ENCODE measurements at regions not wholly inside any gene's neighbourhood (a gene's known extent, or its start where the extent isn't known, plus 50 kb on each side); places are given as distances from the start of the nearest gene placed in this dataset.

DNA sequence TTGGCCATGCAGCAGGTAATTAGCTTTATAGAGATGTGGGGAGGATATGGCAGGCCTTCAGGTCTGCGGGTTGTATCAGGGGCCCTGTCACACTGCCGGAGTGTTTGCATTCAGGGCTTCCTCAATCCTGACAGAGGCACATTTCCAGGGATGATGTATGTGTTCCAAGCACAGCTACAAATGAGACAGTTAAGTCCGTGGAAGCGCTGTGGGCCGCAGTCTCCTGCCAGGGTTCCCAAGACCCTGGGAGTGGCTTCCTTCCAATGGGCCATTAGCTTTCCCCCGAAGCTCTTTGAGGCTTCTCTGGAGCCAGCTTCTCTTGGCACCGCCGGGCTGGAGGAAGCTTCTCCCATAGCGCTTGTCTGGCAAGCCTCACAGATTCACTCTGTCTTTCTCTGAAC lies 1524.7 kb upstream of the TMEM132C start:
- DNase-seq = no peak

- peak; percentile 88 for DNase-seq
Measured at GRCh38 chr12:126747530-126748149, 1519.3 kb upstream of the TMEM132C start.

DNA sequence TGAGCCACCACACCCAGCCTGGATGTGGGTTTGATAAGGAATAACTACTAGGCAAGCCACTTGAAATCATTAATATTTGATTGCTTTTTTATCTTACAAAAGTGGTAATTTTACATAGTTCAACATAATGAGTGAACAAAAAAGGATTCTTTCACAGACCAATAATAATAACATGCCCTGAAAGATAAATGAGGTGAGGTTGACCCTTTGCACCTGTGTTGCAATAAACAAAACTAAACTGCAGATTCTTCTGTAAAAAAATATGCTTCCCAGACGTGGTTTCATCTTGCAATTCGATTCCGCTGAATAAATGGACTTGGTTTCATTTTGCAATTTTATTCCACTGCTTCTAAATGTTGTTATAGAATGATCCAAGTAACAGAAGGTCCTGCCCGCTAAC lies 1514.9 kb upstream of the TMEM132C start:
- no peak for DNase-seq

GRCh38 chr12:126757326-126757725 lies 1509.6 kb upstream of the TMEM132C start:
- no peak for DNase-seq

DNA sequence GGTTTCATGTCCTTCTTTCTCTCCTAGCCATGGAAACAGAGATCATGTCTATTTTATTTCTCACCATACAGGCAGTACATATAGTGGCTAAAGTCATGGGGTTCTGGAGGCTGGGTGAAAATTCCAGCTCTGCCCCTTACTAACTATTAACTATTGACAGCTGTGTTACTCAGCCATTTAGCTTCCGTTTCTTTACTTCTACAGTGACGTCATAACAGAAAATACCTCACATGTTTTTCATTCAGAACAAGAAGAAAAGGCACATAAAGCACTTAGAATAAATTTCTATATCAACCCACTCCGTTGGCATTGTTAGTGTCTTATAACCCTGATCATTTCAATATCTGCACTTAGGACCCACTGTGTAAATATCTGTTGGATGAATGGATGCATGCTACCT lies 1506.9 kb upstream of the TMEM132C start:
- DNase-seq = no peak

GRCh38 chr12:126761420-126761819 lies 1505.5 kb upstream of the TMEM132C start:
- DNase-seq = no peak

DNA sequence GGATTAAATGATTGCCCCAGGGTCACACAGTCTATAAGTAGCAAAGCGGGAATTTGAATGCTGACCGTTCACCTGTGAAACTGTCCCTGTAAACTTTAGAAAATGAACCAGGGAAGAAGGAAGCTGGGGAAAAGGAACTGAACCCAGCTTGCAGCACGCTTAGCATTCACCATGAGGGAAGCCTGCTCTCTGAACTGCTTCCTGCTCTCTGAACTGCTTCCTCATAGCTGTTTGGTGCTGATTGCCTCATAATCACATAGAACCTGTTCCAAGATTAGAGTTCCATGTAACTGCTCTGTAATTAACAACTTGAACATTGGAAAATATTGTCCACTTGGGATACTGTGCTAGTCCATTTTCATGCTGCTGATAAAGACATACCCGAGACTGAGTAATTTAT lies 1504.8 kb upstream of the TMEM132C start:
- no peak for DNase-seq

GRCh38 chr12:126763359-126763758 lies 1503.6 kb upstream of the TMEM132C start:
- DNase-seq = no peak

GRCh38 chr12:126767334-126767733 lies 1499.6 kb upstream of the TMEM132C start:
- DNase-seq = no peak

DNA sequence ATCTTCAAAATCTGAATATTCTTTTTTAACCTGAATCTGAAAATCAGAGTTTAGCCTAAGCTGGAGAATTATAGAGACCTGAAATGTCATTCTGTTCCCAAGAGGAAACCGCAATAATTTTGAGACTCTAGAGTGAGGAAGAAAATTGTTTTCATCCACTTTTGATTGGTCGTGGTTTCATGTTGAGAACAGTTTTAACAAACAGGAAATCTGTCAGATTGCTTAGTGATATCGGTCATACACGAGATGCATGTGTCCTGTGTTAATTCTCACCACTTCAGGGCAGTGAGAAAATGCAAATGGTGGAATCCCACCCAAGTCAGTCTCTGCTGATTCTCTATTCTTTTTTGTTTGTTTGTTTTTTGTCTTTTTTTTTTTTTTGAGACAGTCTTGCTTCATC lies 1498.5 kb upstream of the TMEM132C start:
- DNase-seq = no peak

- DNase-seq = no peak
Measured at GRCh38 chr12:126770188-126770587, 1496.8 kb upstream of the TMEM132C start.

GRCh38 chr12:126772171-126772864 lies 1494.7 kb upstream of the TMEM132C start:
- DNase-seq = peak; percentile 53

- no peak for DNase-seq
Measured at GRCh38 chr12:126773012-126773411, 1494.0 kb upstream of the TMEM132C start.

- DNase-seq = no peak
Measured at GRCh38 chr12:126773491-126773890, 1493.5 kb upstream of the TMEM132C start.

GRCh38 chr12:126776026-126776655 lies 1490.8 kb upstream of the TMEM132C start:
- DNase-seq = no peak

- no peak for DNase-seq
Measured at GRCh38 chr12:126780343-126780742, 1486.6 kb upstream of the TMEM132C start.

DNA sequence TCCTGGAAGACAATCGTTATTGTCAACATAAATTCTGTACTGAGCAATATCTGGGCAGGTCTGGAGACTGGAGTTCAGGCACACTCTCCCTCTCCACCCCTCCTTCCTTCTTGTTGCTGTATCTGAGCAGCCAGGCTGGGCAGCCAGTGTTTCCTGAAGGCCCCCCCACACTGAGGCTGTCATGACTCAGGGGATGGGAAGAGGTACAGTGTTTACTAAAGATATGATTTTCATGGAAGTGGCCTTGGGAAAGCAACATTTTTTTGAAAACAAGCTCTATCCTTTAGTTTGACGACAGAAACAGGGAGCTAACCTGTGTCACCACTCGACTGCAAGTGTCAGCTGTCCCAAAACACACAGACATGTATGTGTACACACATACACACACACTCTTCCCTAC lies 1485.4 kb upstream of the TMEM132C start:
- no peak for DNase-seq

GRCh38 chr12:126782083-126782482 lies 1484.9 kb upstream of the TMEM132C start:
- DNase-seq = no peak

GRCh38 chr12:126784328-126784921 lies 1482.5 kb upstream of the TMEM132C start:
- DNase-seq = no peak

DNA sequence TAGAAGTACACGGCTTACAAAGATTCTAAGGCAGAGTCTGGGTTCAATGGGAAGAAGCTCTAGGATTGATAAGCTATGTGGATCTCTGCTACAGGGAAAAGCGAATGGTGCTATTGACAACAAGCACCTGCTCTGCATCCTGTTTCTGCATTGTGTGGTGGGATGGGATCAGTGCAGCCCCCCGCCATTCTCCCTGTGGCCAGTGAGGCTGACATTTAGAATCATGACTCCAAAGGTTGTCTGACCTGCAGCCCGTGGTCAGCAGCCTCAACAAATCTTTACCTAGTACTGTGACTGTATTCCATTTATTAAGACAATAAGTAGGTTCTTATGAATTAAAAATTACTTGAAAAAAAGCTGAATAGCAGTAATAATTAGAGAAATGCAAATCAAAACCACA lies 1477.0 kb upstream of the TMEM132C start:
- DNase-seq = no peak

GRCh38 chr12:126791122-126791521 lies 1475.8 kb upstream of the TMEM132C start:
- no peak for DNase-seq

DNA sequence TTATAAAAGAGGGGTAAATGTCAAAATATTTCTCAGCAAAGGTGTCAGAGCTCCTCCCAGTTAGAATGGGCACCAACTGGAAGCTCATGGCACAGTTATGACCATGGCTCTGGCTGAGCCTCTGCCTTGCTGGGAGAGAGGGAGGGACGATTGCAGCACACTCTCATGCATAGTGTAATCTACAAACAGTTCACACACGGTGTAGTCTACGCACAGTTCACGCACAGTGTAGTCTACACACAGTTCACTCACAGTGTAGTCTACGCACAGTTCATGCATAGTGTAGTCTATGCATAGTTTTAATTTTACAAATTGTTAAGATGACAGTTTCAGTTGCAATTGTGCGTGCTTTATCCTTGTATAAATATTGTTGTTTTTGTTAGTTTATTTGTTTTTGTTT lies 1474.6 kb upstream of the TMEM132C start:
- DNase-seq = no peak

GRCh38 chr12:126797525-126797924 lies 1469.4 kb upstream of the TMEM132C start:
- no peak for DNase-seq

DNA sequence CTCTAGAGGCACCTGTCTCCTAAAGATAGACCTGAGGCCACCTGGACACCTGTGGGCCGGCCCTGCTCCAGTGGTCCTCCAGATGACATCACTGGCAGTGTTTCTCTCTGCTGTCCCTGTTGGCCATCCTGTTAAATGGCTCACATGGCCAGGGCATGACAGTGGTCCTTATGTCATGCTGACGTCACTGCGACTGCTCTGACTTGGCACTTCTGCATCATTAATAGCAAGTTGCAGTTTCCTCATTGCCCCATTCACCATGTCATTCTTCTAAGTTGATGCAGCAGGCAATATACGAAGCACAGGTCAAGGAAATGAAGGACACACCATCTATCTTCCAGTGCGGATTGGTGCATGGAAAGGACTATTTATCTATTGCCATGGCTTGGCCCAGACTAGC lies 1468.5 kb upstream of the TMEM132C start:
- no peak for DNase-seq

Measured in activated CD8-positive, alpha-beta memory T cell treated with anti-CD3 and anti-CD28 coated beads, Interleukin-2, amount 50 U/mL, for 48 hours (primary cell).